ENCODE measurements at regions not wholly inside any gene's neighbourhood (a gene's known extent, or its start where the extent isn't known, plus 50 kb on each side); places are given as distances from the start of the nearest gene placed in this dataset.

DNA sequence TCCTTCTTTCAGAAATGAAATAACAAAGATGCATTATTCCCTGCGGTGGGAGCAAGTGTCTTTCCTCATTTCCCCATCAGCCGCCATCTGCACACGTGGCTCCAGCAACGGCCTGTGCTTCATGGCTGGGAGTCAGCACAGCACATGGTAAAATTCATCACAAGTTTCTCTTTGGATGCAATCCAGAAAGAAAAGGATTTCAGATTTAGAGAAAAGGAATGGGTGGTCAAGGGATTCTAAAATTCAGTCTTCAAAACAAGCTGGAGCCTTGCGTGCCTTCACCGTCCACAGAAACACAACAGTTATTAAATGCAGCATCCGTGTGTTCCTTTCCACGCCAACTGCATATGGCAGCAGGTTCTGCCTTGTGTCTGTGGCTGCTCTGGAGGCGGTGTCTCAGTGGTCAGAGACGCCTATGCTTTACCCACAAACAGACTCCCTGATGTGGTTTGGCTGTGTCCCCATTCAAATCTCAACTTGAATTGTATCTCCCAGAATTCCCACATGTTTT is 107.6 kb downstream of the THBS2 start:
- Histone ChIP-seq H3K9me3 (0 out of 2 replicates have a peak, but pooled peaks cover 2% of the 10 kb centered on the region), H3K27me3 (replicated peaks; ENCODE audit: control insufficient read depth, insufficient read depth, low read length) (no peaks in the 10 kb centered on the region), H3K36me3 (ENCODE audit: control insufficient read depth, insufficient read depth, low read length) (no peaks in the 10 kb centered on the region), H3K4me1 (no peaks in the 10 kb centered on the region), H3K4me3 (ENCODE audit: low read depth, low read length) (no peak overlapping the region)
- Mint-ChIP-seq H3K4me3 (ENCODE audit: unreplicated experiment) (no peak overlapping the region), H3K27ac (ENCODE audit: unreplicated experiment) (no peak overlapping the region), H3K9me3 (ENCODE audit: unreplicated experiment) (peaks cover 18% of the 10 kb centered on the region), H3K27me3 (ENCODE audit: insufficient read depth, unreplicated experiment) (peaks cover 4% of the 10 kb centered on the region), H3K4me1 (ENCODE audit: low read depth, unreplicated experiment) (no peaks in the 10 kb centered on the region), H3K36me3 (ENCODE audit: insufficient read depth, unreplicated experiment) (no peaks in the 10 kb centered on the region)
- no TSS peak for BruUV-seq (replicated peaks)
- POLR2A ChIA-PET = no interaction called here
- DNase-seq = no peak
- CTCF ChIA-PET = no interaction called here
- TF ChIP-seq CTCF (IDR thresholded peaks at IDR 0.05; ENCODE audit: insufficient read depth in 1 of 2, low read depth in 1 of 2, low read length in 1 of 2, severe bottlenecking in 1 of 2, unreplicated experiment in 1 of 2) = no peak
- intact Hi-C loops (cut with micrococcal nuclease; ENCODE audit: unreplicated experiment) = no loop called here

GRCh38 chr6:169145496-169145895 is 108.2 kb downstream of the THBS2 start:
- intact Hi-C loops (cut with micrococcal nuclease; ENCODE audit: unreplicated experiment) = no loop called here
- Mint-ChIP-seq H3K9me3 (ENCODE audit: unreplicated experiment) (peaks cover 16% of the 10 kb centered on the region), H3K4me3 (ENCODE audit: unreplicated experiment) (no peak overlapping the region), H3K27ac (ENCODE audit: unreplicated experiment) (no peak overlapping the region), H3K27me3 (ENCODE audit: insufficient read depth, unreplicated experiment) (peaks cover 4% of the 10 kb centered on the region), H3K36me3 (ENCODE audit: insufficient read depth, unreplicated experiment) (no peaks in the 10 kb centered on the region), H3K4me1 (ENCODE audit: low read depth, unreplicated experiment) (no peaks in the 10 kb centered on the region)
- ChIA-PET CTCF (no interaction called here), POLR2A (no interaction called here)
- no peak for TF ChIP-seq CTCF (IDR thresholded peaks at IDR 0.05; ENCODE audit: insufficient read depth in 1 of 2, low read depth in 1 of 2, low read length in 1 of 2, severe bottlenecking in 1 of 2, unreplicated experiment in 1 of 2)
- no peak for DNase-seq
- H3K4me3 ChIP-seq (ENCODE audit: low read depth, low read length) = no peak overlapping the region
- no peaks in the 10 kb centered on the region for H3K27me3 ChIP-seq (replicated peaks; ENCODE audit: control insufficient read depth, insufficient read depth, low read length)
- no TSS peak for BruUV-seq (replicated peaks)
- H3K4me1 ChIP-seq = no peaks in the 10 kb centered on the region
- no peaks in the 10 kb centered on the region for H3K36me3 ChIP-seq (ENCODE audit: control insufficient read depth, insufficient read depth, low read length)
- 0 out of 2 replicates have a peak, but pooled peaks cover 2% of the 10 kb centered on the region for H3K9me3 ChIP-seq

DNA sequence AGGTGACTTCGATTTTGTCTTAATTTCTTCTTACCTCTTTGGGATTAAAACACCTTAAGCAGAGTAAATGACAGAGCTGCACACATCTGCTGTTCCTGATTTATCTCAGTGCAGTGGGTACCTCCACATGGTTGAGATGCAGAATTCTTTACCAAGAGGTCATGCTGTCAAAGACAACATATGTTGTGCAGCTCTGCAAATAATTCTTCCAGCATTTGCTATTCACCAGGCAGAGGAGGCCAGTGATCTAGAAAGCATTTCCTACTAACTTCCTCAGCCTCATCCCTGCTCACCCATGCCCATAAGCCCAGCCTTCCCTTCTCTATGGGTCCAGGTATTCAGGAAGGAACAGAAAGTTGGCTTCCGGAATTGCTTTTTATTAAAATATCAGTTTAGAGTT is 109.3 kb downstream of the THBS2 start:
- H3K4me1 Mint-ChIP-seq (ENCODE audit: low read depth, unreplicated experiment) = no peaks in the 10 kb centered on the region
- no peak for TF ChIP-seq CTCF (IDR thresholded peaks at IDR 0.05; ENCODE audit: insufficient read depth in 1 of 2, low read depth in 1 of 2, low read length in 1 of 2, severe bottlenecking in 1 of 2, unreplicated experiment in 1 of 2)
- BruUV-seq (replicated peaks) = no TSS peak
- no peak for DNase-seq
- H3K27me3 ChIP-seq (replicated peaks; ENCODE audit: control insufficient read depth, insufficient read depth, low read length) = no peaks in the 10 kb centered on the region
- no peaks in the 10 kb centered on the region for H3K36me3 Mint-ChIP-seq (ENCODE audit: insufficient read depth, unreplicated experiment)
- H3K4me1 ChIP-seq = no peaks in the 10 kb centered on the region
- H3K27ac Mint-ChIP-seq (ENCODE audit: unreplicated experiment) = no peak overlapping the region
- intact Hi-C loops (cut with micrococcal nuclease; ENCODE audit: unreplicated experiment) = no loop called here
- peaks cover 4% of the 10 kb centered on the region for H3K27me3 Mint-ChIP-seq (ENCODE audit: insufficient read depth, unreplicated experiment)
- H3K36me3 ChIP-seq (ENCODE audit: control insufficient read depth, insufficient read depth, low read length) = no peaks in the 10 kb centered on the region
- POLR2A ChIA-PET = no interaction called here
- no peak overlapping the region for H3K4me3 ChIP-seq (ENCODE audit: low read depth, low read length)
- 0 out of 2 replicates have a peak, but pooled peaks cover 2% of the 10 kb centered on the region for H3K9me3 ChIP-seq
- CTCF ChIA-PET = no interaction called here
- peaks cover 5% of the 10 kb centered on the region for H3K9me3 Mint-ChIP-seq (ENCODE audit: unreplicated experiment)
- no peak overlapping the region for H3K4me3 Mint-ChIP-seq (ENCODE audit: unreplicated experiment)
